DND-41 (cell line): ENCODE measurements at regions not wholly inside any gene's neighbourhood (a gene's known extent, or its start where the extent isn't known, plus 50 kb on each side); places are given as distances from the start of the nearest gene placed in this dataset.

ENCODE experiments used
- ATAC-seq: fragments of 200-7000 bp; cut with Tn5 transposase; 3 replicates; pipeline ENCODE4 v1.9.1; 2021; ENCODE audit warnings: low read depth; ENCODE audit not compliant: insufficient read depth
- DNase-seq: peaks from one replicate; pipeline ENCODE4 v3.0.0-alpha.2; 2020
- H2AFZ ChIP-seq: 2 replicates; pipeline ENCODE4 v1.6.0; 2012; ENCODE audit warnings: low read depth, low read length
- H3K27ac ChIP-seq: 2 replicates; pipeline ENCODE4 v1.5.1; 2012; ENCODE audit warnings: low read length, inconsistent platforms
- H3K27me3 ChIP-seq: fragments of 200-600 bp; sonication (generic); 2 replicates; pipeline ENCODE4 v1.6.0; 2012; ENCODE audit warnings: low read length, mild to moderate bottlenecking, inconsistent platforms; ENCODE audit not compliant: insufficient read depth, poor library complexity
- H3K36me3 ChIP-seq: 2 replicates; pipeline ENCODE4 v1.5.1; 2012; ENCODE audit warnings: low read length, inconsistent platforms; ENCODE audit not compliant: insufficient read depth
- H3K4me1 ChIP-seq: 2 replicates; pipeline ENCODE4 v1.5.1; 2012; ENCODE audit warnings: mild to moderate bottlenecking, low read length; ENCODE audit not compliant: insufficient read depth
- H3K4me2 ChIP-seq: 2 replicates; pipeline ENCODE4 v1.6.0; 2012; ENCODE audit warnings: mild to moderate bottlenecking, moderate library complexity, low read length, inconsistent platforms; ENCODE audit not compliant: insufficient read depth
- H3K4me3 ChIP-seq, 2 experiments: fragments of 200-600 bp in 1 of 2; shearing (Covaris generic) in 1 of 2; 2 replicates each; pipeline ENCODE4 v1.5.1; 2012 to 2016; ENCODE audit warnings: inconsistent platforms in 2 of 2, low read length in 2 of 2, mild to moderate bottlenecking in 2 of 2, low read depth in 1 of 2, moderate library complexity in 1 of 2
- H3K79me2 ChIP-seq: 2 replicates; pipeline ENCODE4 v1.6.0; 2012; ENCODE audit warnings: low read length, inconsistent platforms; ENCODE audit not compliant: insufficient read depth
- H3K9ac ChIP-seq: 2 replicates; pipeline ENCODE4 v1.6.0; 2012; ENCODE audit warnings: low read depth, mild to moderate bottlenecking, inconsistent platforms, low read length, moderate library complexity
- H3K9me3 ChIP-seq: 2 replicates; pipeline ENCODE4 v1.5.1; 2012; ENCODE audit warnings: low read length, moderate library complexity, mild to moderate bottlenecking, inconsistent platforms; ENCODE audit not compliant: insufficient read depth, severe bottlenecking
- H4K20me1 ChIP-seq: 2 replicates; pipeline ENCODE4 v1.6.0; 2012; ENCODE audit warnings: low read length; ENCODE audit not compliant: insufficient read depth
- EZH2 ChIP-seq: IDR thresholded peaks from 3 replicates; pipeline ENCODE4 v1.6.1; 2012; ENCODE audit warnings: borderline replicate concordance, low read depth, mild to moderate bottlenecking, moderate library complexity, low read length, inconsistent platforms; ENCODE audit not compliant: severe bottlenecking
- TF ChIP-seq, protein P1 (sequence below): IDR thresholded peaks from 2 replicates; pipeline ENCODE4 v1.5.1; 2012; ENCODE audit warnings: borderline replicate concordance, low read length, moderate library complexity, mild to moderate bottlenecking; ENCODE audit not compliant: poor library complexity, severe bottlenecking; ENCODE audit errors: extremely low read depth

DNA sequence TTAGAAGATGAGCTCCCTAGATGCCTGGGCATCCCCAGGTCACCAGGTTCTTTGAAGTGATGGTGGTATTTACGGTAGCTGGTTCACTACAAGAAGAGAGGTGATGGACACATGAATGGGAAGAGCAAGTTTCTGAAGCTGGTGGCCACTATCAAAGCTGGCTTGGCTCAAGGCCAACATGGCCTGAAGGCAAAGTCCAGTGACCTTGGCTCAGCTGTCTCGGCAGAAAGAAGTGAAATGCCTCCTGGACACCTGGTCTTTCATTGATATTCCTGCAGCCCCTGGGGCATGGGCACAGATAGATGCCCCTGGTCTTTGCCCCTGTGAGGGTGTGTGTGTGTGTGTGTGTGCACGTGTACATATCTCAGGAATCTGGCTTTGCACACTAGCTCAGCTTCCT, 441.8 kb upstream of the TMPO start:
- DNase-seq, result no peak
- H3K79me2 ChIP-seq, result no peaks in the 10 kb centered on the region
- no peak overlapping the region for H3K4me3 ChIP-seq

GRCh38 chr12:98074286-98074685, 441.1 kb upstream of the TMPO start:
- Histone ChIP-seq H3K4me2 (no peak overlapping the region), H3K9me3 (no peaks in the 10 kb centered on the region), H3K27ac (no peak overlapping the region), H3K27me3 (no peaks in the 10 kb centered on the region), H4K20me1 (no peaks in the 10 kb centered on the region), H3K79me2 (no peaks in the 10 kb centered on the region), H2AFZ (no peak overlapping the region), H3K9ac (no peak overlapping the region), H3K4me1 (no peaks in the 10 kb centered on the region), H3K4me3 (no peak overlapping the region), H3K36me3 (no peaks in the 10 kb centered on the region)
- TF ChIP-seq, protein P1, sequence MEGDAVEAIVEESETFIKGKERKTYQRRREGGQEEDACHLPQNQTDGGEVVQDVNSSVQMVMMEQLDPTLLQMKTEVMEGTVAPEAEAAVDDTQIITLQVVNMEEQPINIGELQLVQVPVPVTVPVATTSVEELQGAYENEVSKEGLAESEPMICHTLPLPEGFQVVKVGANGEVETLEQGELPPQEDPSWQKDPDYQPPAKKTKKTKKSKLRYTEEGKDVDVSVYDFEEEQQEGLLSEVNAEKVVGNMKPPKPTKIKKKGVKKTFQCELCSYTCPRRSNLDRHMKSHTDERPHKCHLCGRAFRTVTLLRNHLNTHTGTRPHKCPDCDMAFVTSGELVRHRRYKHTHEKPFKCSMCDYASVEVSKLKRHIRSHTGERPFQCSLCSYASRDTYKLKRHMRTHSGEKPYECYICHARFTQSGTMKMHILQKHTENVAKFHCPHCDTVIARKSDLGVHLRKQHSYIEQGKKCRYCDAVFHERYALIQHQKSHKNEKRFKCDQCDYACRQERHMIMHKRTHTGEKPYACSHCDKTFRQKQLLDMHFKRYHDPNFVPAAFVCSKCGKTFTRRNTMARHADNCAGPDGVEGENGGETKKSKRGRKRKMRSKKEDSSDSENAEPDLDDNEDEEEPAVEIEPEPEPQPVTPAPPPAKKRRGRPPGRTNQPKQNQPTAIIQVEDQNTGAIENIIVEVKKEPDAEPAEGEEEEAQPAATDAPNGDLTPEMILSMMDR, result no peak
- no peak for TF ChIP-seq EZH2
- no peak for DNase-seq
- ATAC-seq, result no peak

More for the DNA sequence above, 441.8 kb upstream of the TMPO start:
- no peaks in the 10 kb centered on the region for H3K27me3 ChIP-seq
- no peak overlapping the region for H3K9ac ChIP-seq
- H3K9me3 ChIP-seq, result no peaks in the 10 kb centered on the region
- no peaks in the 10 kb centered on the region for H3K4me1 ChIP-seq
- TF ChIP-seq, protein P1, result no peak
- TF ChIP-seq EZH2, result no peak
- no peaks in the 10 kb centered on the region for H4K20me1 ChIP-seq
- no peak for ATAC-seq
- no peak overlapping the region for H3K4me2 ChIP-seq
- H3K36me3 ChIP-seq, result no peaks in the 10 kb centered on the region
- no peak overlapping the region for H3K27ac ChIP-seq
- no peak overlapping the region for H2AFZ ChIP-seq

GRCh38 chr12:98084391-98084790, 431.0 kb upstream of the TMPO start:
- H3K36me3 ChIP-seq, result no peaks in the 10 kb centered on the region
- no peak overlapping the region for H3K27ac ChIP-seq
- no peak for DNase-seq
- no peak for ATAC-seq
- H3K4me2 ChIP-seq, result no peak overlapping the region
- no peak overlapping the region for H3K9ac ChIP-seq
- no peaks in the 10 kb centered on the region for H3K79me2 ChIP-seq
- no peaks in the 10 kb centered on the region for H4K20me1 ChIP-seq
- H3K9me3 ChIP-seq, result no peaks in the 10 kb centered on the region
- no peaks in the 10 kb centered on the region for H3K4me1 ChIP-seq
- H3K4me3 ChIP-seq, result no peak overlapping the region
- TF ChIP-seq, protein P1, result no peak
- no peak for TF ChIP-seq EZH2
- no peak overlapping the region for H2AFZ ChIP-seq
- no peaks in the 10 kb centered on the region for H3K27me3 ChIP-seq
